NCI-H345 (cell line): ENCODE measurements at regions not wholly inside any gene's neighbourhood (a gene's known extent, or its start where the extent isn't known, plus 50 kb on each side); places are given as distances from the start of the nearest gene placed in this dataset.

Experiments used
- DNase-seq: peaks from one replicate; lab custom pipeline; 2025; lab: John Stamatoyannopoulos, UW

- no peak for DNase-seq
Measured at GRCh38 chr2:30310371-30310770, 79.0 kb downstream of the LBH start.

DNA sequence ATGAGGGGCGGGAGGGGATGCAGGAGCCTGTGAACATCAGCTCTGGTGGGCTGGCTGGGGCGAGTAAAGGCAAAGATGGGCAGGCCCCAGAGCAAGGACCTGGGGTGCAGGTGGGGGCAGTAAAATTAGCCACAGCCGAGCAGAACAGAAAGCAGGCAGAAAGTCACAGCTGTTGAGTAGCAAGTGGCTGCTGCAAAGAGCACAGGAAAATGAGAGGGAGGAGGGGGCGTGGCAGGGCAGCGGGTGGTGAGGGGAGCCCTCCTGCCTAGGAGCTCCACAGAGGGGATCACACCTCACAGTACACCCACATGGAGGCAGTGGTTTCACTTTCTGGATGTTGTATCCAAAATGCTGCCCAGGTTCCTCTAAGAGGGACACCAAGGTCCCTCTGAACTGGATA is 79.6 kb downstream of the LBH start:
- DNase-seq = no peak

DNA sequence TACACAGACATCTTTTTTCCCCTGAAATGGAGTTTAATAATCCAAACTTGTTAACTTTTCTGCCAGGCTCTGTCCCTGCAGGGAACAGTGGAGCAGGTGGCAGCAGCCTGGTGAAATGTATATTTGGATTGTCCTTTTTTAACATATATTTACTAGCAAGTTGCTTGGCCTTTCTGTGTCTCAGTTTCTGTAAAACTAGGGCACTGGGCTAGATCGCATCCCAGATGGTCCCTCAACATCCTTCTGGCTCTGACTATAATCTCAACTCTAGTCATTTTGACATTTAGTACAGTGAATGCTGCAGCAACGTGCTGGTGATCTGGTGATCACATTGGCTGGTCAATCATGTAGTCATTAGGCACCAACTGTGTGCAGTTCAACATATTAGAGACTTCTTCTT is 80.4 kb downstream of the LBH start:
- DNase-seq = no peak

- DNase-seq = no peak
Measured at GRCh38 chr2:30312916-30313315, 81.6 kb downstream of the LBH start.

DNA sequence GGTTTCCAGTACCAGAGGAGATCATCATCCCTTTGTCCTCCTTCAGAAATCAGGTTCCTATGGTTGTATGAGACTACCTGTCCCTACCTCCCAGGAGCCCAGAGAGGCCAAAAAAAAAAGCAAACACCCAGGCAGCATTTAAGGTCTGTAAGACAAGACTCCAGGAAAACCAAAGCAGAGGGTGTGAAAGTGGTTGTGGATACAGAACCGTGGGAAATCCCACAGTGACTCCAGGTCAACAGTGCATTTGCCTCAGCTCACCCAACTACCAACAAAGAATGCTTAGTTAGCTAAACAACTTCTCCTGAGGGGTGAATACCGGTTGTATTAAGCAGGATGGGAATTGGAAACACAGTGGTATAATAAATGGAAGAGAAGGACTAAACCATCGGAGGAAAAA is 83.6 kb downstream of the LBH start:
- DNase-seq = no peak

- DNase-seq = no peak
Measured at GRCh38 chr2:30315391-30316063, 84.2 kb downstream of the LBH start.

DNA sequence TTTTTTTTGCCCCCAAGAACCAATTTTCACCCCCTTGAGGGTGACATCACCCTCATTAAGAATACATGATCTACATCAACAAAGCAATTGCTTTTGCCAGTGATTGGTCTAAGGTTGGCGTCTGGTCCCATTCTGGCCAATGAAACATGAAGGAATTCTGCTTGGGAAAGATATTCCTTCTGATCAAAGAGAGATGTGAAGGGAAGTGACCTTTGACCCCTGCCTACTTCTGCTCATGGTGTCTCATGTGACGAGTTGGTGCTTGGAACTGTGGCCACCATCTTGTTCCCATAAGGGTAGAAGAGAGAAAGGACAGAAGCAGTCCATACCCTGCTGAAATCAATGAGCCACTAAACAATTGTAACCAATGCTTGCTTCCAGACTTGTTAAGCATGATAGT is 85.1 kb downstream of the LBH start:
- no peak for DNase-seq

GRCh38 chr2:30318987-30319782 is 87.9 kb downstream of the LBH start:
- DNase-seq = no peak

- no peak for DNase-seq
Measured at GRCh38 chr2:30321466-30321865, 90.1 kb downstream of the LBH start.

DNA sequence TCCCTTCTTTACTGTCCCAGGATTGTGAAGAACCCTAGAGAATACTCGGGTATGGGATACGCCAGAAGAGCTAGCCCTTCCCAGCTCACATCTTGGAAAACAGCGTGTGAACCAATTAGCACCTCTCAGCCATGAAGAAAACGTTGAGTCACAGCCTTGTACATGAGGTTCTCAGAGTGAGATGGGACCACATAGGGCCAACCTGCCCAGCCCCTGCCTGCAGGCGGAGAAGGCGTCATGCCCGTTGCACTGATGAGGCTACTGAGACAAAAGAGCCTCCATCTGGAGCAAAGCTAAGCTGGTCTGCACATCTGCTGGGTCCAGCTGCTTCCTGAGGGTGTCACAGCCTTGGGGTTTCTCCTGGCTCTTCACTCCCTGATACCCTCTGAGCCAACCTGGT is 92.2 kb downstream of the LBH start:
- no peak for DNase-seq

- no peak for DNase-seq
Measured at GRCh38 chr2:30324245-30324908, 93.0 kb downstream of the LBH start.

DNA sequence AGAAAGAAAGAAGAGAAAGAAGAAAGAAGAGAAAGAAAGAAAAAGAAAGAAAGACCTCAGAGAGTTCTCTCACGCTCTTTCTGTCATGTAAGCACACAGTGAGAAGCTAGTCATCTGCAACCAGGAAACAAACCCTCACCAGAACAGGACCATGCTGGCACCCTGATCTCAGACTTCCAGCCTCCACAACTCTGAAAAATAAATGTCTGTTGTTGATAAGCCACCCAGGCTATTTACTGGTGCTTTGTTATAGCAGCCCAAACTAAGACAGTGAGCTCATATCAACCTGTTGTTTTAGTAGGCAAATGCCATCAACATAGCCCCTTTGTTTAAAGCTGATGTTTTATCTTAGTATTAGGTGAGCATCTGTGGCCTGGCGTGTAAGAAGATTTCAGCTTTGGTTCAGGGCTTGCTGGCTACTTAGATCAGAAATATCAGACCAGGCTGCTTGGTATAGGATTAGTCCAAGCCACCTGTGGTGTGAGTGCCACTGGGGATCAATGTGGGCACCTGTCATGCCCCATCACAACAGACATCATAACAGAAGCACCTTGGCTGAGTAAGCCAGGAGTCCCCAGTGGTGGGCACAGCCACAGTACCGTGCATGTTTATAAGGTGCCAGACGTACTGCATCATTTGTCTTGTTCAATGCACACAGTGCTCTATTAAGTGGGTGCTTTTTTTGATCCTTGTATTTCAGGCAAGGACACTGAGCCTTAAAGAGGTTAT is 94.4 kb downstream of the LBH start:
- DNase-seq = no peak

- no peak for DNase-seq
Measured at GRCh38 chr2:30326497-30326896, 95.2 kb downstream of the LBH start.

DNA sequence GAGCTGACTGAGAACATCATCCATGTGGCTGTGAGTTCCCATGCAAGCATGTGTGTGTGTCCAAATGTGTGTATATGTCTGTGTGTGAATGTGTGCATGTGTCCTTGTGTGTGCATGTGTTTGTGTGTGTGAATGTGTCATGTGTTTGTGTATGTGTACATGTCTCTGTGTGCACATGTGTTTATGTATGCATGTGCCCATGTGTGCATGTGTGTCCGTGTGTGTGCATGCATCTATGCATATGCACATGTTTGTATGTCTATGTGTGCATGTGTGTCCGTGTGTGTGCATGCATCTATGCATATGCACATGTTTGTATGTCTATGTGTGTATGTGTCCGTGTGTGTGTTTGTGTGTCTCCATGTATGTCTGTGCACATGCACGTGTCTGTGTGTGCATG is 99.7 kb downstream of the LBH start:
- DNase-seq = no peak

- DNase-seq = no peak
Measured at GRCh38 chr2:30331869-30332268, 100.5 kb downstream of the LBH start.

DNA sequence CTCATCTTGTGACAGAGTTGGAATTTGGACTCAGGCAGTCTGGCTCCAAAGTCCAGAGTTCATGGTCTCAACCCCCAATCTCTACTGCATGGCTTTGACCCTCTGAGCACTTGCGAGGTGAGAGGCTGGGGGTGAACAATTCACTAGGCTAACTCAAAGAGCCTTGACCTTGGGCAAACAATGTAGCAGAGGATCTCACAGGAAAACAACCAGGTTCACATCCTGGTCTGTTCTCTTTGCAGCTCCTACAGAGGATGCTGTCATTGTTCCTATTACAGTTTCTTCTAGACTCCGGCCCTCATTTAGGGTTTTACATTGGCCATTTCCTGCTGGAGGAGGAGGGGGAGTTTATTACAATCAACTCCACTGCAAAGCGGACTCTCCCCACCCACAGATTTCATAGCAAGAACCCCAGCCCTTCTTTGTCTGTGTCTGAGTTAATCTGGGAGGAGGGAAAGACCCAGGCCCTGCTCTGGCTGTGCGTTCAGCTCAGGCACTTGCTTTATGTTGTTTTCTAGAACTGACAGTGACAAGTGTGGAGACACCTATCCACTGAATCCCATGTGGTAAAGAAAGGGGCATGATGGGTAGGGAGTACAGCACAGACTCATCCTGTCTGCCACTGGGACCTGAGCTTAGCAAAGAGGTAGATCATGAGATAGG is 101.6 kb downstream of the LBH start:
- no peak for DNase-seq

DNA sequence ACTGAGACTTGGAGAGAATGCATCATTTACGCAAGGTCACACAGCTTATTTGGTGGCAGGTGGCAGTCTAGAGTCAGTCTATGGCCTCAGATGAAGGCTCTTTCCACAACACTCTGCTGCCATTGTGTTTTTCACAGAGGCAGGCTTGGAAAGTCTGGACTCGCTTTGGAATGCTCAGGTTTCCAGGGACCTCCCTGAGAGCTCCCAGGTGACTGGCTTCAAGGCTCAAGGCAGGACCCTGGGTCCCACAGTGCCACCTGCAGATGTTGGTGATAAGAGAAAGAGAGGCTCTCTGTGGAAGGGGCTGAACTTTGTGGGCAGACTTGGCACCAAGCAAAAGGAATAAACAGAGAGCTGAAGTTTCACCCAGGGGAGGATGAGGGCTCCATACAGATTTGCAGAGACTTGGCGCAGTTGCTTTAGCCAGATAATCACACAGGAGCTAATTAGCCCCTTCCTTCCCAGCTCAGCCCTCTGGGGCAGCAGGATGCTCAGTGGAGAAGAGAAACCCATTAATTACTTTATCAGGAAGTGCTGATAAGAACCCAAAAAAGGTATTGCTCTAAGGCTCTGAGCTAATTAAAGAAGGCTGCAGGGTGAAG is 103.5 kb downstream of the LBH start:
- DNase-seq = no peak

- no peak for DNase-seq
Measured at GRCh38 chr2:30336084-30336483, 104.8 kb downstream of the LBH start.

GRCh38 chr2:30336978-30337841 is 105.9 kb downstream of the LBH start:
- DNase-seq = no peak

- DNase-seq = no peak
Measured at GRCh38 chr2:30338475-30338874, 107.1 kb downstream of the LBH start.

GRCh38 chr2:30339071-30339470 is 107.7 kb downstream of the LBH start:
- DNase-seq = no peak
